Ishikawa (cell line): ENCODE measurements at regions not wholly inside any gene's neighbourhood (a gene's known extent, or its start where the extent isn't known, plus 50 kb on each side); places are given as distances from the start of the nearest gene placed in this dataset.

Experiments
- CEBPB ChIP-seq: IDR thresholded peaks from 2 replicates; pipeline ENCODE4 v1.6.1; 2012
- CREB1 ChIP-seq: IDR thresholded peaks from 2 replicates; pipeline ENCODE4 v1.6.1; 2012; ENCODE audit warnings: low read depth
- EGR1 ChIP-seq: IDR thresholded peaks from 2 replicates; pipeline ENCODE4 v1.6.1; 2012
- EP300 ChIP-seq: IDR thresholded peaks from 2 replicates; pipeline ENCODE4 v1.6.1; 2012; ENCODE audit warnings: borderline replicate concordance
- FOXM1 ChIP-seq: IDR thresholded peaks from 2 replicates; pipeline ENCODE4 v1.6.1; 2012; ENCODE audit warnings: low read depth, borderline replicate concordance
- RAD21 ChIP-seq: IDR thresholded peaks from 2 replicates; pipeline ENCODE4 v1.6.1; 2012; ENCODE audit warnings: low read depth
- TAF1 ChIP-seq: IDR thresholded peaks from 2 replicates; pipeline ENCODE4 v1.6.1; 2012; ENCODE audit warnings: low read depth, mild to moderate bottlenecking
- TCF12 ChIP-seq: IDR thresholded peaks from 2 replicates; pipeline ENCODE4 v1.6.1; 2012; ENCODE audit warnings: low read depth
- TEAD4 ChIP-seq: IDR thresholded peaks from 2 replicates; pipeline ENCODE4 v1.6.1; 2012
- YY1 ChIP-seq: IDR thresholded peaks from 2 replicates; pipeline ENCODE4 v1.6.1; 2012; ENCODE audit warnings: low read depth
- ZBTB7A ChIP-seq: IDR thresholded peaks from 2 replicates; pipeline ENCODE4 v1.6.1; 2012; ENCODE audit warnings: low read depth
- TF ChIP-seq, protein P1 (sequence below): IDR thresholded peaks from 2 replicates; pipeline ENCODE4 v1.6.1; 2012
- TF ChIP-seq, protein P2 (sequence below): IDR thresholded peaks from 2 replicates; pipeline ENCODE4 v1.6.1; 2012; ENCODE audit warnings: low read depth, mild to moderate bottlenecking
- TF ChIP-seq, protein P3 (sequence below): IDR thresholded peaks from 2 replicates; pipeline ENCODE4 v1.6.1; 2012

DNA sequence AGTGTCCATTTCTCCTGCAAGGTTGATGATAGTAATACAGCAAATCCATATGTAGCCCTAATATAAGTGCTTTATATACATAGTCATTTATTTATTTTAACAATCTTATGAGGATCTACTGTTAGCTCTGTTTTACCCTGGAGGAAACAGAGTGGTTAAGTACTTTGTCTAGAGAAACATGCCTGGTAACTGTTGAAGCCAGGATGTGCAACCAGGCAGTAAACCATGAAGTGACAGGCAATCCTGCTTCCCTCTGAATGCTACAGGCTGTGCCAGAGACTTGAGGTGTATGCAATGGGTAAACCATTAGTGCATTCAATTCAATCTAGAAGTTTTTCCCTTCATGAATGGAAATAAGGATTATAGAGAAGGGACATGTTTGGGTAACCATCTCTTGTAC is 911.0 kb downstream of the PCDH17 start:
- TF ChIP-seq CEBPB, result no peak
- TF ChIP-seq EP300, result no peak
- TF ChIP-seq, protein P1, sequence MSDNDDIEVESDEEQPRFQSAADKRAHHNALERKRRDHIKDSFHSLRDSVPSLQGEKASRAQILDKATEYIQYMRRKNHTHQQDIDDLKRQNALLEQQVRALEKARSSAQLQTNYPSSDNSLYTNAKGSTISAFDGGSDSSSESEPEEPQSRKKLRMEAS, result no peak
- TF ChIP-seq YY1, result no peak
- no peak for TF ChIP-seq TAF1
- no peak for TF ChIP-seq CREB1
- TF ChIP-seq, protein P2, sequence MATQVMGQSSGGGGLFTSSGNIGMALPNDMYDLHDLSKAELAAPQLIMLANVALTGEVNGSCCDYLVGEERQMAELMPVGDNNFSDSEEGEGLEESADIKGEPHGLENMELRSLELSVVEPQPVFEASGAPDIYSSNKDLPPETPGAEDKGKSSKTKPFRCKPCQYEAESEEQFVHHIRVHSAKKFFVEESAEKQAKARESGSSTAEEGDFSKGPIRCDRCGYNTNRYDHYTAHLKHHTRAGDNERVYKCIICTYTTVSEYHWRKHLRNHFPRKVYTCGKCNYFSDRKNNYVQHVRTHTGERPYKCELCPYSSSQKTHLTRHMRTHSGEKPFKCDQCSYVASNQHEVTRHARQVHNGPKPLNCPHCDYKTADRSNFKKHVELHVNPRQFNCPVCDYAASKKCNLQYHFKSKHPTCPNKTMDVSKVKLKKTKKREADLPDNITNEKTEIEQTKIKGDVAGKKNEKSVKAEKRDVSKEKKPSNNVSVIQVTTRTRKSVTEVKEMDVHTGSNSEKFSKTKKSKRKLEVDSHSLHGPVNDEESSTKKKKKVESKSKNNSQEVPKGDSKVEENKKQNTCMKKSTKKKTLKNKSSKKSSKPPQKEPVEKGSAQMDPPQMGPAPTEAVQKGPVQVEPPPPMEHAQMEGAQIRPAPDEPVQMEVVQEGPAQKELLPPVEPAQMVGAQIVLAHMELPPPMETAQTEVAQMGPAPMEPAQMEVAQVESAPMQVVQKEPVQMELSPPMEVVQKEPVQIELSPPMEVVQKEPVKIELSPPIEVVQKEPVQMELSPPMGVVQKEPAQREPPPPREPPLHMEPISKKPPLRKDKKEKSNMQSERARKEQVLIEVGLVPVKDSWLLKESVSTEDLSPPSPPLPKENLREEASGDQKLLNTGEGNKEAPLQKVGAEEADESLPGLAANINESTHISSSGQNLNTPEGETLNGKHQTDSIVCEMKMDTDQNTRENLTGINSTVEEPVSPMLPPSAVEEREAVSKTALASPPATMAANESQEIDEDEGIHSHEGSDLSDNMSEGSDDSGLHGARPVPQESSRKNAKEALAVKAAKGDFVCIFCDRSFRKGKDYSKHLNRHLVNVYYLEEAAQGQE, result no peak
- no peak for TF ChIP-seq FOXM1
- no peak for TF ChIP-seq ZBTB7A
- no peak for TF ChIP-seq TCF12
- TF ChIP-seq EGR1, result no peak
- TF ChIP-seq, protein P3, sequence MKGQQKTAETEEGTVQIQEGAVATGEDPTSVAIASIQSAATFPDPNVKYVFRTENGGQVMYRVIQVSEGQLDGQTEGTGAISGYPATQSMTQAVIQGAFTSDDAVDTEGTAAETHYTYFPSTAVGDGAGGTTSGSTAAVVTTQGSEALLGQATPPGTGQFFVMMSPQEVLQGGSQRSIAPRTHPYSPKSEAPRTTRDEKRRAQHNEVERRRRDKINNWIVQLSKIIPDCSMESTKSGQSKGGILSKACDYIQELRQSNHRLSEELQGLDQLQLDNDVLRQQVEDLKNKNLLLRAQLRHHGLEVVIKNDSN, result no peak
- TF ChIP-seq TEAD4, result no peak
- no peak for TF ChIP-seq RAD21
